HG02870 (cell line): ENCODE measurements at regions not wholly inside any gene's neighbourhood (a gene's known extent, or its start where the extent isn't known, plus 50 kb on each side); places are given as distances from the start of the nearest gene placed in this dataset.
A peak's percentile ranks its signal among the peaks of the same experiment; 100 is the strongest.
"Not testable (repeated sequence)": the region's sequence is repeated elsewhere in the genome, so short reads cannot be mapped to it uniquely, and the experiment has no call there.

ENCODE experiments used
- ATAC-seq: cut with Tn5 transposase; IDR thresholded peaks from one replicate; pipeline ENCODE4 v1.9.1; 2021; ENCODE audit warnings: mild to moderate bottlenecking, moderate library complexity; ENCODE audit not compliant: unreplicated experiment

DNA sequence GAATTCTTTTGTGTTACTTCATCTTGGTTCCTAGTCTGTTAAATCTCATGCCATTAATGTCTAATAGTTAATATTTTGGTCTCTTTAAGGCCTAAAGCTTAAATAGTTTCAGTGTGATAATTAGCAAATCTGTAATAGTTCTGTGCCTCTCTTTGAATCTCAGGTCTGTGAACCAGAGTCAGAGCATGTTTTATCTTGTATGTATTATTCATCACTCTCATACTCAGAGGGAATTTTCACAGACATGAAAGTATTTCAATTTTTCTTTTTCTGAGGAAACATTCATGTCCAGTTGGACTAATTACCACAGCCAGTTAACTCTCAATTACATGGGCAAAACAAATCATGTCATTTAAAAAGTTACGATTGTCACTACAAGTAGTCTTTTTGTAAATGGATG lies 931.9 kb upstream of the SLC39A10 start:
- no peak for ATAC-seq

DNA sequence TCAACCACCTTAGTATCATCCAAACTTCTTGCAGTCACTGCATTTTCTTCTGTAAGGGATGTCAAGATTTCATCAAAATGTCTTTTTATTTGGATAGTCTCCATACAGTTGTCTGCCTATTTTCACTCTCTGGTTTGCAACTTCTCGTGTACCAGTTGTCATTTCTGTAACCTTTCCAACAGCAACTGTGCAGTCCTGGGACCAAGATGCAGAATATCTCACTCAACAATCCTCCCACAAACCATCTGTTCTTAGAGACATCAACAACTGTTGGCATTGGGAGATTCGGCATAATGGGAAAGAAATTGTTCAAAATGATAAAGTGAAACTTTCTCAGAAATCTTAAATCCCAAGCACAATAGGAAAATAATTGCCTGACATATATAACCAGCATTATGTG lies 933.6 kb upstream of the SLC39A10 start:
- no peak for ATAC-seq

GRCh38 chr2:194721227-194721626 lies 935.8 kb upstream of the SLC39A10 start:
- ATAC-seq: no peak

- ATAC-seq: no peak
Measured at GRCh38 chr2:194720462-194720861, 936.6 kb upstream of the SLC39A10 start.

DNA sequence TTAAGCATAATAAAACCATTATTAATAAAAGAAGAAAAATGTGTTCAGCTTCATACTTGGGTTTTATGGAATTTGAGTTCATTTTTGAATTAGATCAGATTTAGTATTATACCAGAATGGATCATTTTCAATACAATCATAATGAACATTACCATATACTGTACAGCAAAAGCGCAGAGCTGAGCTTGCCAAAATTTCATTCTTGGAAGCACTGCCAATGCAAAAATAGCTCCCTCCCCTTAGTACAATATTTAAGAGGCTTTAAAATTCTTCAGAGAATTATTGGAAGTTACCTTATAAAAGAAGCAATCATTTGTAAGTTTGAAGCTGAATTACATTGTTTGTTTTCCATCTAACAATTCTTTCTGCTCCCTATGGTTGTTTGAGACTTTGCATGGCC lies 938.1 kb upstream of the SLC39A10 start:
- no peak for ATAC-seq

- no peak for ATAC-seq
Measured at GRCh38 chr2:194714541-194714940, 942.5 kb upstream of the SLC39A10 start.

- ATAC-seq: no peak
Measured at GRCh38 chr2:194709840-194710239, 947.2 kb upstream of the SLC39A10 start.

DNA sequence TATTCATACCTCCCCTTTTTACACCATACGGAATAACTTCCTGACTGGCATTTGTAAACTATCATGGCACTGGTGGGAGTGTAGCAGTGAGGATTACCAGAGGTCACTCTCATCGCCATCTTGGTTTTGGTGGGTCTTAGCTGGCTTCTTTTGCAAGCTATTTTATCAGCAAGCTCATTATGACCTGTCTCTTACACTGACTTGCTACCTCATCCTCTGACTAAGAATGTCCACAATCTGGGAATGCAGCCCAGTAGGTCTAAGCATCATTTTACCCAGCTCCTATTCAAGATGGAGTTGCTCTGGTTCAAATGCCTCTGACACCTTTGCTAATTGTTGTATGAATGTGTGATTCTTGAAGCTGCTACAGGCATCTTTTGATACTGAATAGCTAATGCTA lies 950.8 kb upstream of the SLC39A10 start:
- ATAC-seq: no peak

DNA sequence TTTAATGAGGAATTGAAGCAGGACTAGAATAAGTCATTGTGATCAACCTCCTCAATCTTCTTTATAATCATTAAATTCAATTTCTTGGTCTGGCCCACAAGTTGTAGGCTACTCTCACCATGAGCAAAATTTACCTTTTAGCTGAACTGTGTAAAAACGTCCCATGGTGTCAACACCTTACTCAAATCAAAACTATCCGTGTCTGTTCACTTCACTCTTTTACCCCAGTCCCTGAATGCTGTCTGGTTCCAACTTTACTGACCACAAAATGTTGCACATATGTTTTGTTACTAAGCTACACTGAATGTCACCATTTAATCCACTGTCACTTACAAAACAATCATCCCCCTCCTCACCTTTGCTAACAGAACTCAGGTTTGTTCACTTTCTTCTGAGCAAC lies 951.6 kb upstream of the SLC39A10 start:
- peak; percentile 57 for ATAC-seq

GRCh38 chr2:194700726-194701125 lies 956.3 kb upstream of the SLC39A10 start:
- ATAC-seq: no peak

DNA sequence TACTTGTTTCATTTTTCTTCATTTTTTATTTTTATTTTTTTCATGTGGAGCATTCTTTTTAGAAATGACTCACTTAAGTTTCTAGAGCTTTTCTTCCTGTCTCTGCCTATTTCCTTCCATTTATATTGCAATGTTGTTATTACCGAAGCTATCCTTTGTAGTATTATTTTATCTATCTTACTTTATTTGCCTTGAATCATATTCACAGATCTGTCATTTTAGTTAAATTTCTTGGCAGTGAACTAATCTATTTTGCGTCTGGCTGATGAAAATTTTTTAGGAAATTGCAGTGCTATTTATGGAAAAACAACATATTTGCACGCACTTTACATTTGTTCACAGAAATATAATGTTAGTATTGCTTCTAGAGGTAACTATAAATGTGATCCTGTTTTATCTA lies 956.9 kb upstream of the SLC39A10 start:
- no peak for ATAC-seq

DNA sequence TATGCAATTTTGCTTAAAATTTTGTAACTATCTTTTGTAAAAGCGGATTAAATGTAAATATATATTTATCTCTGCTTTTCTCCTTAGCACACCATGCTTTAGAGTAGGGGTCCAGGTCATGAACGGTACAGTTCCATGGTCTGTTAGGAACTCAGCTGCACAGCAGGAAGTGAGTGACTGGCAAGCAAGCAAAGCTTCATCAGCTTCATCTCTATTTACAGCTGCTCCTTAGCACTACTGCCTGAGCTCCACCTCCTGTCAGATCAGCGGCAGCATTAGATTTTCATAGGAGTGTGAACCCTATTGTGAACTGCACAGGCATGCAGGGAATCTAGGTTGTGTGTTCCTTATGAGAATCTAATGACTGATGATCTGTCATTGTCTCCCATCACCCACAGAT lies 959.0 kb upstream of the SLC39A10 start:
- ATAC-seq: no peak

DNA sequence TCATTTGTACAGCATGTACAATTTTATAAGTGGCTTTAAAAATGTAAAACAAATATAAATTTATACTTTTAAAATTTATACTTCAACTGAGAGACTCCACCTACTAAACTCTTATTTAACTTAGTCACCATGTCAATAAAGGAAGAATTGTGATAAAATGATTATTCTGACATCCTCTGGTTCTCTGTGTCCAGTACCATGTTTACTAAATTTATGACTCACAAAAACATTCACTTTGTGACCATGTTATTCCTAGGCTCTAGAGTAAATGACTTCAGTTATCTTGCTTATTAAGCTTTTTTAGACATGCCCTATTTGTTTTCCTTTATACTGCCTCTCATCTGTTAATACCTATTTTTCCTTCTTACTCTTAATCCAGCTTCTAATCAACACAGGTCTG lies 959.6 kb upstream of the SLC39A10 start:
- ATAC-seq: no peak

- ATAC-seq: no peak
Measured at GRCh38 chr2:194696690-194697089, 960.3 kb upstream of the SLC39A10 start.

- no peak for ATAC-seq
Measured at GRCh38 chr2:194686569-194686968, 970.5 kb upstream of the SLC39A10 start.

- ATAC-seq: no peak
Measured at GRCh38 chr2:194674043-194674442, 983.0 kb upstream of the SLC39A10 start.

DNA sequence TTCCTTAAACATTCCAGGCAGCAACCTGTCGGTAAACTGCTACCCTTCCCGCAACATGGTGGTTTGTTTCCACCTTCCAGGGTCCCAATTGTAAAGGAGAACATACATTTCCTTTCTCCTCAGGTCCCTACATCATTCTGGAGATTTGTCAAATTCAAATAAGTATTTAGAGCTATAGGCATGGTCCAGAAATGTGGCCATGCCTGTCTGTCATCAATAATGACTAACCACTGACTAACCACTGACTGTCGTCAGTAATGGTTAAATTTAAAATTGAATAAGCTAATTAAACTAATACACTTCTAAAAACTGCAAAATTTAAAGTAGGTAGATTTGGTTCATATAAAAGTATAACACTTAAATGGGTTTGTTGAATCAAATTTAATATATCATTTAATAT lies 984.0 kb upstream of the SLC39A10 start:
- ATAC-seq: no peak

GRCh38 chr2:194661431-194661830 lies 995.6 kb upstream of the SLC39A10 start:
- ATAC-seq: no peak

GRCh38 chr2:194639057-194639456 lies 1018.0 kb upstream of the SLC39A10 start:
- not testable (repeated sequence) for ATAC-seq

GRCh38 chr2:194621945-194622344 lies 1035.1 kb upstream of the SLC39A10 start:
- no peak for ATAC-seq

GRCh38 chr2:194619366-194619765 lies 1037.7 kb upstream of the SLC39A10 start:
- no peak for ATAC-seq

DNA sequence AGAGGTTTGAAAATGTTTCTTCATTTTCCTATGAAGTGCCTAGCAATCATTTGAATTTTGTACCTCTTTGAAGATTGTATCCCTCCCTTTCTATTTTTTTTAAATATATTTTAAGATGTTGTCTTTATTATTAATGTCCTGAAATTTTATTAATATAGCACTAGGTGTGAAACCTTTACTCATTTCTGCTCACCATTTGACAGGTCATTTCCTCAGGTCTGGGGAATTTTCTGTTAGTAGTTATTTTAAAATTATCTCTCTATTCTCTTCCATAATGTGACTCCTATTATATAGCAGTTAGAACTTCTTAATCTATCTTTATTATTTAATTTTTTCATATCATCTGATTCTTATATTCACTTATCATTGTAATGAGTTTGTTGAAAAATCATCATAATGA lies 1038.6 kb upstream of the SLC39A10 start:
- ATAC-seq: no peak

- peak; percentile 86 for ATAC-seq
Measured at GRCh38 chr2:194616334-194616733, 1040.7 kb upstream of the SLC39A10 start.

DNA sequence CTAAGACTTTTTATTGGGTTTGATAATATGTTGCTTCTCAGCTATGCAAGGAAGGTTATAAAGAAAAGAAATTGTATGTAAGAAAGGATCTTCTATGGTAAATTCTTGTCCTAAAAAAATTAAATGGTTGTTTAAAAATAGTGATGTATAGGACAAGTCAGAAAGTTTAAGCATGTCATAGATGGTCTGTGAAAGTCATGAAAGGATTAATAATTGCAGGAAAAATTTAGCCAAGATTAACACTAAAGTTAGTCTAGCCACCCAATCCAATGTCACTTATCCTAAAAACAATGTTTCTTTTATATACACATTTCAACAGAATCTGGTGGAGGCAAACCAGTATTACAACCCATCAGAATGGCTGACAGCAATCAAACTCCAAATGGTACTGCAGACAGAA lies 1046.7 kb upstream of the SLC39A10 start:
- ATAC-seq: no peak
